ENCODE measurements at regions not wholly inside any gene's neighbourhood (a gene's known extent, or its start where the extent isn't known, plus 50 kb on each side); places are given as distances from the start of the nearest gene placed in this dataset.
"Not testable (repeated sequence)": the region's sequence is repeated elsewhere in the genome, so short reads cannot be mapped to it uniquely, and the experiment has no call there.

GRCh38 chr14:103186909-103187586 is 63.8 kb downstream of the TNFAIP2 start:
- Mint-ChIP-seq H3K27ac (no peak overlapping the region), H3K4me1 (no peaks in the 10 kb centered on the region), H3K36me3 (ENCODE audit: low read depth) (no peaks in the 10 kb centered on the region), H3K4me3 (no peak overlapping the region), H3K9me3 (no peaks in the 10 kb centered on the region), H3K27me3 (peaks cover 53% of the 10 kb centered on the region)
- intact Hi-C loops (cut with micrococcal nuclease) = loop anchor here (5.0 kb wide), 1 partner anchor 80 kb away; no protein-coding TSS in a partner anchor
- DNase-seq = no peak

GRCh38 chr14:103187911-103188310 is 64.7 kb downstream of the TNFAIP2 start:
- no peak for DNase-seq
- no peak overlapping the region for H3K27ac Mint-ChIP-seq
- no peak overlapping the region for H3K4me3 Mint-ChIP-seq
- peaks cover 57% of the 10 kb centered on the region for H3K27me3 Mint-ChIP-seq
- H3K9me3 Mint-ChIP-seq = no peaks in the 10 kb centered on the region
- intact Hi-C loops (cut with micrococcal nuclease) = loop anchor here (5.0 kb wide), 1 partner anchor 81 kb away; no protein-coding TSS in a partner anchor
- H3K4me1 Mint-ChIP-seq = no peaks in the 10 kb centered on the region
- H3K36me3 Mint-ChIP-seq (ENCODE audit: low read depth) = no peaks in the 10 kb centered on the region

- Mint-ChIP-seq H3K27me3 (peaks cover 57% of the 10 kb centered on the region), H3K4me3 (no peak overlapping the region), H3K9me3 (no peaks in the 10 kb centered on the region), H3K4me1 (no peaks in the 10 kb centered on the region), H3K36me3 (ENCODE audit: low read depth) (no peaks in the 10 kb centered on the region), H3K27ac (no peak overlapping the region)
- intact Hi-C loops (cut with micrococcal nuclease) = loop anchor here (5.0 kb wide), 1 partner anchor 82 kb away; no protein-coding TSS in a partner anchor
- peak; percentile 66 for DNase-seq
Measured at GRCh38 chr14:103188810-103189480, 65.7 kb downstream of the TNFAIP2 start.

- Mint-ChIP-seq H3K27me3 (peaks cover 55% of the 10 kb centered on the region), H3K4me3 (peak overlapping the region; percentile 28), H3K9me3 (no peaks in the 10 kb centered on the region), H3K27ac (no peak overlapping the region), H3K36me3 (ENCODE audit: low read depth) (no peaks in the 10 kb centered on the region), H3K4me1 (no peaks in the 10 kb centered on the region)
- DNase-seq = no peak
- intact Hi-C loops (cut with micrococcal nuclease) = loop anchor here (5.0 kb wide), 1 partner anchor 82 kb away; no protein-coding TSS in a partner anchor
Measured at GRCh38 chr14:103189481-103190470, 66.5 kb downstream of the TNFAIP2 start.

DNA sequence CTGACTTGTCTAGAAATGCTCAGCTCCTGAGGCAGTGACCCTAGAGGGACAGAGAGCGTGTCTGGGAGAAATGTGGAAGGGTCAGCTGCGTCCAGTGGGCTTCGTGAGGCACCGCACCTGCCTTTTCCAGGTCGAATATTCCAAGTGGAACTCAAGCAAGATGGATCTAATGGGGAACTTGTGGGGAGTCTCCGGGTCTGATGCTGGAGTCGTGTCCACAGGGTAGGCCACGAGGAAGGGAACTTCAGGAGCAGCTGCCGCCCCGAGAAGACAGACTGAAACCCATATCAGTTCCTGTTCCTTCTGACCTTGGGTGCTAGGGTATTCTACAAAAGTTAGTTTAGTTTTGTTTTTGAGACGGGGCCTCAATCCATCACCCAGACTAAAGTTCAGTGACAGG is 67.5 kb downstream of the TNFAIP2 start:
- H3K4me3 Mint-ChIP-seq = no peak overlapping the region
- DNase-seq = no peak
- no peaks in the 10 kb centered on the region for H3K4me1 Mint-ChIP-seq
- intact Hi-C loops (cut with micrococcal nuclease) = no loop called here
- H3K36me3 Mint-ChIP-seq (ENCODE audit: low read depth) = no peaks in the 10 kb centered on the region
- no peak overlapping the region for H3K27ac Mint-ChIP-seq
- H3K27me3 Mint-ChIP-seq = peaks cover 55% of the 10 kb centered on the region
- H3K9me3 Mint-ChIP-seq = no peaks in the 10 kb centered on the region

GRCh38 chr14:103191844-103192243 is 68.6 kb downstream of the TNFAIP2 start:
- H3K36me3 Mint-ChIP-seq (ENCODE audit: low read depth) = no peaks in the 10 kb centered on the region
- intact Hi-C loops (cut with micrococcal nuclease) = no loop called here
- peaks cover 44% of the 10 kb centered on the region for H3K27me3 Mint-ChIP-seq

DNA sequence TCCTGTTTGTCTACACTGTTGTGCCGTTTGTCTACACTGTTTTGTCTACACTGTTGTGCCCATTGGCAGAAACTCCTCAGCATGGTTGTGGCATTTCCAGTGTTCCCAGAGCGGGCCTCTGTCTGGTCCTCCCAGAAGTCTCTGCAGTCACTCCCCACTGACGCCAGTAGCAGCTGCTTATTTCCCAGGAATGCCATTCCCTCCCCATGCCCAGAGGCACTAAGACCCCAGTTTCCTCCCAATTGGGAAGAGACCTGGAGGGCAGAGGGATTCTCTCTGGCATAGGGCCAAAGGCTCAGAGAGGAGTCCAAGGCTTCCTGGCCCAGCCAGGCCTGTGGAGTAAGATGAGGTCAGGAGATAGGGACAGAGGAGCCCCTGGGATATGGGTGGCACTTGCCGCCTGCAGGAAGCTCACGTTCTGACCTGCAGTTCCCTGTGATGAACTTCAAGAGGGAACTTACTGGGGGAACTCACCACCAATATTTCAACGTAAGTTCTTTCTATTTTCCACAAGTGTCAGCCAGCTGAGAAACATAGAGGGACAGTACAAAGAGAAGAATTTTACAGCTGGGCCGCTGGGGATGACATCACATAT is 69.1 kb downstream of the TNFAIP2 start:
- H3K9me3 Mint-ChIP-seq = no peaks in the 10 kb centered on the region
- H3K27ac Mint-ChIP-seq = no peak overlapping the region
- no peaks in the 10 kb centered on the region for H3K4me1 Mint-ChIP-seq
- intact Hi-C loops (cut with micrococcal nuclease) = no loop called here
- H3K36me3 Mint-ChIP-seq (ENCODE audit: low read depth) = no peaks in the 10 kb centered on the region
- no peak overlapping the region for H3K4me3 Mint-ChIP-seq
- DNase-seq = no peak
- peaks cover 39% of the 10 kb centered on the region for H3K27me3 Mint-ChIP-seq

More at GRCh38 chr14:103191844-103192243, 68.6 kb downstream of the TNFAIP2 start:
- Mint-ChIP-seq H3K4me1 (no peaks in the 10 kb centered on the region), H3K27ac (no peak overlapping the region), H3K9me3 (no peaks in the 10 kb centered on the region), H3K4me3 (no peak overlapping the region)
- no peak for DNase-seq

DNA sequence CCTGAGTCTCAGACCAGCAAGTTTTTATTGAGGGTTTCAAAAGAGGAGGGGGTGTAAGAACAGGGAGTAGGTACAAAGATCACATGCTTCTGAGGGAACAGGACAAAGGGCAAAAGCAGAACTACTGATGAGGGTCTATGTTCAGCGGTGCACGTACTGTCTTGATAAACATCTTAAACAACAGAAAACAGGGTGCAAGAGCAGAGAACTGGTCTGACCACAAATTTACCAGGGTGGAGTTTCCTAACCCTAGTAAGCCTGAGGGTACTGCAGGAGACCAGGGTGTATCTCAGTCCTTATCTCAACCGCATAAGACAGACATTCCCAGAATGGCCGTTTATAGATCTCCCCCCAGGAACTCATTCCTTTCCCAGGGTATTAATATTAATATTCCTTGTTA is 69.6 kb downstream of the TNFAIP2 start:
- H3K27me3 Mint-ChIP-seq = peaks cover 35% of the 10 kb centered on the region
- H3K9me3 Mint-ChIP-seq; H3K4me3 Mint-ChIP-seq; intact Hi-C loops (cut with micrococcal nuclease); DNase-seq; H3K4me1 Mint-ChIP-seq; H3K27ac Mint-ChIP-seq; H3K36me3 Mint-ChIP-seq (ENCODE audit: low read depth): not testable (repeated sequence)

- intact Hi-C loops (cut with micrococcal nuclease); H3K4me1 Mint-ChIP-seq; H3K4me3 Mint-ChIP-seq: not testable (repeated sequence)
Measured at GRCh38 chr14:103193491-103193890, 70.2 kb downstream of the TNFAIP2 start.

DNA sequence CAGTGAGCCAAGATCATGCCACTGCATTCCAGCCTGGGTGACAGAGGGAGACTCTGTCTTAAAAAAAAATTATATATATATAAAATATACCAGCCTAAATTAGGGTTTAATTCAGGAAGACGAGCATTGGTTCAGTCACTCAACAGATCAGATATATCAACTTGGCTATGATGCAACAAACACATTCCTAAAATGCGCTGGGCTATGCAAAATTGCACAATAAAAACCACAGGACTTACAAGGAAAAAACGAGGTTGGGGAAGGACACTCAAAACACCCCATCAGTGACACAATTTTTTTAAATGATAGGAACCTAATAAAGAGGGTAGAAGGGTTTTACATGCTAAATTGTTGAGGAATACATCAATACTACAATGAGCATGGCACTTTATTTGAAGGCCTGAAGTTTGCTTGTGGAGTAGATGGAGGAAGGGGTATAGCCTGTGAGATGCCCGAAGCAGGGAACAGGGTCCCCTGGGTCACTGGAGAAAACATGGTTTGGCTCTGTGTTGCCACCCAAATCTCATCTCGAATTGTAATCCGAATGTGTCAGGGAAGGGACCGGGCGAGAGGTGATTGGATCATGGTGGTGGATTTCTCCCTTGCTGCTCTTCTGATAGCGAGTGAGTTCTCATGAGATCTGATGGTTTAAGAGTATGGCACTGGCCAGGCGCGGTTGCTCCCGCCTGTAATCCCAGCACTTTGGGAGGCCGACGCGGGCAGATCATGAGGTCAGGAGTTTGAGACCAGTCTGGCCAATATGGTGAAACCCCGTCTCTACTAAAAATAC is 71.2 kb downstream of the TNFAIP2 start:
- intact Hi-C loops (cut with micrococcal nuclease) = no loop called here
- no peak overlapping the region for H3K27ac Mint-ChIP-seq
- no peak overlapping the region for H3K4me3 Mint-ChIP-seq
- H3K9me3 Mint-ChIP-seq = no peaks in the 10 kb centered on the region
- no peak for DNase-seq
- no peaks in the 10 kb centered on the region for H3K36me3 Mint-ChIP-seq (ENCODE audit: low read depth)
- peaks cover 31% of the 10 kb centered on the region for H3K27me3 Mint-ChIP-seq
- H3K4me1 Mint-ChIP-seq = no peaks in the 10 kb centered on the region

More at GRCh38 chr14:103193491-103193890, 70.2 kb downstream of the TNFAIP2 start:
- H3K36me3 Mint-ChIP-seq (ENCODE audit: low read depth); DNase-seq; H3K27ac Mint-ChIP-seq; H3K9me3 Mint-ChIP-seq: not testable (repeated sequence)
- peaks cover 30% of the 10 kb centered on the region for H3K27me3 Mint-ChIP-seq

GRCh38 chr14:103195828-103196615 is 72.8 kb downstream of the TNFAIP2 start:
- H3K4me3 Mint-ChIP-seq = no peak overlapping the region
- H3K36me3 Mint-ChIP-seq (ENCODE audit: low read depth) = no peaks in the 10 kb centered on the region
- no peak overlapping the region for H3K27ac Mint-ChIP-seq
- H3K9me3 Mint-ChIP-seq = no peaks in the 10 kb centered on the region
- no peak for DNase-seq
- no peaks in the 10 kb centered on the region for H3K4me1 Mint-ChIP-seq
- intact Hi-C loops (cut with micrococcal nuclease) = no loop called here
- H3K27me3 Mint-ChIP-seq = peaks cover 18% of the 10 kb centered on the region

GRCh38 chr14:103196716-103197115 is 73.5 kb downstream of the TNFAIP2 start:
- Mint-ChIP-seq H3K4me1 (no peaks in the 10 kb centered on the region), H3K4me3 (no peak overlapping the region), H3K9me3 (no peaks in the 10 kb centered on the region), H3K36me3 (ENCODE audit: low read depth) (no peaks in the 10 kb centered on the region), H3K27ac (no peak overlapping the region), H3K27me3 (peaks cover 15% of the 10 kb centered on the region)
- intact Hi-C loops (cut with micrococcal nuclease) = no loop called here
- DNase-seq = no peak

Data from activated CD4-positive, alpha-beta T cell treated with anti-CD3 and anti-CD28 coated beads, Interleukin-2, amount 10 ng/mL, durations not matched to agents 24 days and 14 days (primary cell).